Brain microvascular endothelial cell (primary cell): ENCODE measurements at regions not wholly inside any gene's neighbourhood (a gene's known extent, or its start where the extent isn't known, plus 50 kb on each side); places are given as distances from the start of the nearest gene placed in this dataset.

ENCODE experiments used
- DNase-seq: peaks from one replicate; pipeline ENCODE4 v3.0.0-alpha.2; 2020
- H3K27ac ChIP-seq: fragments of 250-450 bp; sonication (Bioruptor Pico); 2 replicates; pipeline ENCODE4 v1.5.1; 2020; ENCODE audit warnings: mild to moderate bottlenecking, moderate library complexity
- H3K27me3 ChIP-seq: fragments of 250-450 bp; sonication (Bioruptor Pico); replicated peaks from 2 replicates; pipeline ENCODE4 v1.5.1; 2020; ENCODE audit warnings: mild to moderate bottlenecking
- H3K36me3 ChIP-seq: fragments of 250-450 bp; sonication (Bioruptor Pico); replicated peaks from 2 replicates; pipeline ENCODE4 v1.5.1; 2020; ENCODE audit warnings: mild to moderate bottlenecking
- H3K4me3 ChIP-seq: 2 replicates; pipeline ENCODE4 v1.5.1; 2011; ENCODE audit warnings: low read depth, mild to moderate bottlenecking, control low read depth, low read length, moderate library complexity
- CTCF ChIP-seq: IDR thresholded peaks from 2 replicates; pipeline ENCODE4 v1.5.1; 2011; ENCODE audit warnings: low read depth, mild to moderate bottlenecking, moderate library complexity, low read length, control low read depth, inconsistent platforms; ENCODE audit errors: missing control alignments
- in situ Hi-C: cut with HindIII; loops from 2 replicates; pipeline ENCODE4 v1.10.0; 2017; ENCODE audit warnings: low sequenced_read_pairs, low pct_ligation_motif_present

DNA sequence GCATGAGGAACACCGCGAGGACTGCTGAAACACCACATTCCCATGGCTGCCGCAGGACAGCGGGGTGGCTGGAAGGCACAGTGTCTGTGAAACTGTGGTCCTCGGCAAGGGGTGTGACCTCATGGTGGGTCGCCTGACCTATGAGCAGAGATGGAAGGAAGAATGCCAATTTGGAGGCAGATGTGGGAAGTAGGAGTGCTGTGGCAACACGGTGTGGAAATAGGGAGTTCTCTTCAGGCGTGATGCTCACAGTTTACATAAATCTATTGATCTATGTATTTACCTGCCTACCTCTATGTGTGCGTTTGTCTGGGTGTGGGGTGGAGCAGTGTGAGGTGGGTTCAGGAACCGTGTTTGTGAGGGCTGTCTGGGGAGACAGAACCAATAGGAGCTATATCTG, 62.3 kb upstream of the LSM6 start:
- DNase-seq, result no peak
- Histone ChIP-seq H3K27me3 (no peaks in the 10 kb centered on the region), H3K27ac (no peak overlapping the region), H3K36me3 (no peaks in the 10 kb centered on the region), H3K4me3 (no peak overlapping the region)
- in situ Hi-C loops, result no loop called here
- no peak for TF ChIP-seq CTCF

- no peak for DNase-seq
- Histone ChIP-seq H3K4me3 (no peak overlapping the region), H3K27ac (no peak overlapping the region), H3K36me3 (no peaks in the 10 kb centered on the region), H3K27me3 (no peaks in the 10 kb centered on the region)
- no peak for TF ChIP-seq CTCF
- in situ Hi-C loops, result no loop called here
Measured at GRCh38 chr4:146112389-146112788, 63.1 kb upstream of the LSM6 start.

- in situ Hi-C loops, result no loop called here
- TF ChIP-seq CTCF, result no peak
- no peak overlapping the region for H3K4me3 ChIP-seq
- H3K27ac ChIP-seq, result no peak overlapping the region
- H3K27me3 ChIP-seq, result no peaks in the 10 kb centered on the region
- no peaks in the 10 kb centered on the region for H3K36me3 ChIP-seq
- DNase-seq, result no peak
Measured at GRCh38 chr4:146110871-146111485, 64.5 kb upstream of the LSM6 start.

DNA sequence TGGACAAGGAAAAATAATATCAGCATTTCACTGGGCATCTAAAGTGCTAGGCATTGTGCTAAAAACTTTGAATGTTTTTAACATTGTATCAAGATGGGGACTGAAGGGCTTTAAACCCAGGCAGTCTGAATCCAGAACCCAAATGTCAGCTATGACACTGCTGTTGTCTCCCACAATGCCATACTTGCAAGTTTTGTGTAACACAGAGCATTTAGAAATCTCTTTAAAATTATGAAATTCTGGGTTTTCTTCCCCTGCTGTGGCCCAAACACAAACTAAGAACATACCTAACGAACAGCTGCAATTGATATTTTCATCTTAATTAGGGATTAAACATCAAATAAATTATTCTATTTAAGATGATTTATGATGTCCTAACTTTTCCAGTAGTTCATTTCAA, 66.8 kb upstream of the LSM6 start:
- H3K27me3 ChIP-seq, result no peaks in the 10 kb centered on the region
- H3K36me3 ChIP-seq, result no peaks in the 10 kb centered on the region
- no peak for DNase-seq
- TF ChIP-seq CTCF, result no peak
- H3K27ac ChIP-seq, result no peak overlapping the region
- in situ Hi-C loops, result no loop called here
- H3K4me3 ChIP-seq, result no peak overlapping the region

DNA sequence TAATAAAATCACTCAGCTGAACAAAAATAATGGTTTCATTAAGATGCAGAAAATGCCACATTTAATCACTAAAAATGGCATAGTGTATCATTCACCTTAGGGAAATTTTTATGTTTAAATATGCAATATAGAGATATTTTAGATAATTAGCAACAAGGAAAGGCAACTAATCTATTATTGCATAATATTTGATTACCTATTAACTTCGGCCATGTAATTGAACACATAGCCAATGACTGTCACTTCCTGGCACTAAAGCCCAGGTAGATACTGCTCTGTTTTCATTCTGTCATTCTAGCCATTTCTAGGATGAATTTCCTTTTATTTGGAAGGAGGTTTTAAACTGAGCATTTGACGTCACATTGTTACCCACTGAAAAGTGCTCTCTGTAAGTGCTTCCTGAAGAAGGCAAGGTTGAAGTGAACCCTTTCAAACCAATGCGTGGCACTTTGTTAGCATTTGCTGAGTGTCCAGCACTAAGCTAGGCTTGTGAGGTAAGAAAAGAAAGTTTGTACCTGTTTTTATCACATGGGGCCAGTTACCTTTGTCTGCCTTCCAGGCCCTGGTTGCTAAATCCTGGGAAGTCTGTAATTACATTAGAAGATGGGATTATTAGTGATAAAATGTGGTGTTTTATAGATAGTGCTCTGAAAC, 67.8 kb upstream of the LSM6 start:
- DNase-seq, result no peak
- no peak for TF ChIP-seq CTCF
- Histone ChIP-seq H3K27me3 (no peaks in the 10 kb centered on the region), H3K27ac (no peak overlapping the region), H3K4me3 (no peak overlapping the region), H3K36me3 (no peaks in the 10 kb centered on the region)
- in situ Hi-C loops, result no loop called here

GRCh38 chr4:146105464-146105863, 70.1 kb upstream of the LSM6 start:
- no peak overlapping the region for H3K27ac ChIP-seq
- in situ Hi-C loops, result no loop called here
- DNase-seq, result no peak
- no peaks in the 10 kb centered on the region for H3K27me3 ChIP-seq
- no peak overlapping the region for H3K4me3 ChIP-seq
- TF ChIP-seq CTCF, result no peak
- H3K36me3 ChIP-seq, result no peaks in the 10 kb centered on the region
